KMS-11 (cell line): ENCODE measurements at regions not wholly inside any gene's neighbourhood (a gene's known extent, or its start where the extent isn't known, plus 50 kb on each side); places are given as distances from the start of the nearest gene placed in this dataset.
"Not testable (repeated sequence)": the region's sequence is repeated elsewhere in the genome, so short reads cannot be mapped to it uniquely, and the experiment has no call there.

Experiments used
- H2AFZ ChIP-seq: fragments of 200-600 bp; sonication (generic); 2 replicates; pipeline ENCODE4 v1.6.1; 2016; ENCODE audit warnings: antibody characterized with exemption, mixed run types, low read depth
- H3K27ac ChIP-seq: fragments of 200-600 bp; sonication (generic); 2 replicates; pipeline ENCODE4 v1.6.1; 2016; ENCODE audit warnings: mild to moderate bottlenecking, mixed run types
- H3K27me3 ChIP-seq: fragments of 200-600 bp; sonication (generic); 2 replicates; pipeline ENCODE4 v1.6.1; 2017; ENCODE audit warnings: mild to moderate bottlenecking, low read depth, mixed run types, moderate library complexity; ENCODE audit not compliant: insufficient read depth
- H3K36me3 ChIP-seq: fragments of 200-600 bp; sonication (generic); 2 replicates; pipeline ENCODE4 v1.6.1; 2017; ENCODE audit warnings: mild to moderate bottlenecking, mixed run types; ENCODE audit not compliant: insufficient read depth
- H3K4me1 ChIP-seq: fragments of 200-600 bp; sonication (generic); 2 replicates; pipeline ENCODE4 v1.6.1; 2016; ENCODE audit warnings: mild to moderate bottlenecking, low read depth, mixed run types; ENCODE audit not compliant: poor library complexity, severe bottlenecking
- H3K4me2 ChIP-seq: fragments of 200-600 bp; sonication (generic); 2 replicates; pipeline ENCODE4 v1.7.0; 2016; ENCODE audit warnings: mild to moderate bottlenecking, mixed run types
- H3K4me3 ChIP-seq: fragments of 200-600 bp; sonication (generic); IDR thresholded peaks from 2 replicates; pipeline ENCODE4 v1.6.1; 2017; ENCODE audit warnings: low read depth, low read length, mixed read lengths; ENCODE audit not compliant: insufficient read depth
- H3K79me2 ChIP-seq: fragments of 200-600 bp; sonication (generic); 2 replicates; pipeline ENCODE4 v1.6.1; 2016; ENCODE audit warnings: low read depth, mixed run types; ENCODE audit not compliant: insufficient read depth
- H3K9ac ChIP-seq: fragments of 200-600 bp; sonication (generic); 2 replicates; pipeline ENCODE4 v1.6.1; 2016; ENCODE audit warnings: mild to moderate bottlenecking, mixed run types
- H4K20me1 ChIP-seq: fragments of 200-600 bp; sonication (generic); 2 replicates; pipeline ENCODE4 v1.6.1; 2016; ENCODE audit warnings: mild to moderate bottlenecking, mixed run types; ENCODE audit not compliant: insufficient read depth
- CTCF ChIP-seq: fragments of 200-600 bp; sonication (generic); conservative IDR thresholded peaks from 2 replicates; pipeline ENCODE4 v1.6.1; 2017; ENCODE audit warnings: low read depth, mild to moderate bottlenecking, antibody characterized with exemption, low read length, moderate library complexity, mixed read lengths

GRCh38 chr4:84221704-84222103 lies 277.4 kb downstream of the NKX6-1 start:
- Histone ChIP-seq H3K4me3 (no peak overlapping the region), H3K79me2 (no peaks in the 10 kb centered on the region), H2AFZ (no peak overlapping the region), H3K4me2 (no peak overlapping the region), H3K4me1 (no peaks in the 10 kb centered on the region), H3K27me3 (no peaks in the 10 kb centered on the region), H4K20me1 (no peaks in the 10 kb centered on the region), H3K27ac (no peak overlapping the region), H3K9ac (no peak overlapping the region), H3K36me3 (no peaks in the 10 kb centered on the region)
- TF ChIP-seq CTCF: no peak

- Histone ChIP-seq H3K36me3 (no peaks in the 10 kb centered on the region), H3K9ac (no peak overlapping the region), H3K4me3 (no peak overlapping the region), H4K20me1 (no peaks in the 10 kb centered on the region), H3K79me2 (no peaks in the 10 kb centered on the region), H3K27ac (no peak overlapping the region), H3K27me3 (no peaks in the 10 kb centered on the region), H3K4me1 (no peaks in the 10 kb centered on the region), H3K4me2 (no peak overlapping the region), H2AFZ (no peak overlapping the region)
- no peak for TF ChIP-seq CTCF
These were observed 278.1 kb downstream of the NKX6-1 start for GRCh38 chr4:84220990-84221389.

- H3K9ac ChIP-seq: no peak overlapping the region
- H3K4me3 ChIP-seq: no peak overlapping the region
- no peak overlapping the region for H2AFZ ChIP-seq
- H4K20me1 ChIP-seq: no peaks in the 10 kb centered on the region
- H3K27me3 ChIP-seq: no peaks in the 10 kb centered on the region
- H3K4me1 ChIP-seq: no peaks in the 10 kb centered on the region
- no peaks in the 10 kb centered on the region for H3K79me2 ChIP-seq
- H3K4me2 ChIP-seq: no peak overlapping the region
- no peaks in the 10 kb centered on the region for H3K36me3 ChIP-seq
- H3K27ac ChIP-seq: no peak overlapping the region
- no peak for TF ChIP-seq CTCF
These were observed 279.4 kb downstream of the NKX6-1 start for GRCh38 chr4:84219656-84220055.

GRCh38 chr4:84218031-84218430 lies 281.1 kb downstream of the NKX6-1 start:
- no peaks in the 10 kb centered on the region for H3K4me1 ChIP-seq
- no peak overlapping the region for H3K27ac ChIP-seq
- H4K20me1 ChIP-seq: no peaks in the 10 kb centered on the region
- no peak for TF ChIP-seq CTCF
- H3K27me3 ChIP-seq: no peaks in the 10 kb centered on the region
- no peak overlapping the region for H3K9ac ChIP-seq
- H3K4me2 ChIP-seq: no peak overlapping the region
- H2AFZ ChIP-seq: no peak overlapping the region
- no peaks in the 10 kb centered on the region for H3K36me3 ChIP-seq
- H3K4me3 ChIP-seq: no peak overlapping the region
- no peaks in the 10 kb centered on the region for H3K79me2 ChIP-seq

DNA sequence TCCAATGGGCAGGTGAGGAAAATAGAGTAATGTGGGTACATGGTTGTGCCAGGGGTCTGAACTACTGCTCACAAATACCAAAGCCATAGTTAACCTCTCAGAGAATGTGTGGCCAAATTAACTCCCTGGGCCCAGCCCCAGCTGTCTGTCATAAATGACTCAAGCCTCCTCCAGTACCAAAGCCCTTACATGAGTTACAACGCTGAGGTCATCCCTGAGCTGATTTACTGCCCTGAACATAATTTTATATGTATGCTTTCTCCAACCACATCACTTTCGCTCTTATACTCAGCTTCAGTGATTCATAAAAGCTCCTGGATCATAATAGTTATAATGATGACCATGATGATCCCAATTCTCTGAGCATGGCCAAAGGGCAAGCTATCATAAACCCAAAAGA lies 283.9 kb downstream of the NKX6-1 start:
- no peaks in the 10 kb centered on the region for H3K36me3 ChIP-seq
- TF ChIP-seq CTCF: no peak
- no peak overlapping the region for H3K27ac ChIP-seq
- no peaks in the 10 kb centered on the region for H3K79me2 ChIP-seq
- no peak overlapping the region for H2AFZ ChIP-seq
- H4K20me1 ChIP-seq: no peaks in the 10 kb centered on the region
- H3K27me3 ChIP-seq: no peaks in the 10 kb centered on the region
- no peaks in the 10 kb centered on the region for H3K4me1 ChIP-seq
- H3K9ac ChIP-seq: no peak overlapping the region
- no peak overlapping the region for H3K4me2 ChIP-seq
- no peak overlapping the region for H3K4me3 ChIP-seq

- H3K4me2 ChIP-seq, H3K36me3 ChIP-seq, H2AFZ ChIP-seq, H3K79me2 ChIP-seq, H3K9ac ChIP-seq, H3K27me3 ChIP-seq, H3K4me1 ChIP-seq, H4K20me1 ChIP-seq, H3K4me3 ChIP-seq, H3K27ac ChIP-seq: not testable (repeated sequence)
These were observed 292.9 kb downstream of the NKX6-1 start for GRCh38 chr4:84206226-84206625.
